GM12872 (cell line): ENCODE measurements at regions not wholly inside any gene's neighbourhood (a gene's known extent, or its start where the extent isn't known, plus 50 kb on each side); places are given as distances from the start of the nearest gene placed in this dataset.

ENCODE experiments used
- CTCF ChIP-seq: IDR thresholded peaks from 3 replicates; pipeline ENCODE4 v1.5.1; 2011; ENCODE audit warnings: low read depth, mild to moderate bottlenecking, low read length, moderate library complexity; ENCODE audit not compliant: insufficient read depth

- no peak for TF ChIP-seq CTCF
Observed at GRCh38 chr7:18212758-18213157, 185.1 kb upstream of the PRPS1L1 start.

- TF ChIP-seq CTCF, result no peak
Observed at GRCh38 chr7:18213652-18214051, 186.0 kb upstream of the PRPS1L1 start.

DNA sequence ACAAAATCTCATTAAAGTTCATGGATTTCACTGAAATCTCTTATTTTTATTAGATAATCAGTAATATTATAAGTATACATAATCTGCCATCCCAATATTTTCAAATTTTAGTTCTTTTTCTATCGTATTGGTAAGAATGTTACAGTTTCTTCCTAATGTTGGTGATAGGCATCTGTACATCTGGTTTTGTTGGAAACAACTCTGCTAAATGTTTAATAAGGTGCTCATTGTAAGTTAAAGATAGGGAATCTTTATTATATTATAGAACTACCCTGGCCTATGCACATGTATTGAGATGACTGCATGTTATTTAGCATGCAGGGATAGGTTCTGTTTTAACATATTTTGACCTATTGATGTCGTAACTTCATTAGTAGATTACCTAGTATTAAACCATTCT is 188.6 kb upstream of the PRPS1L1 start:
- TF ChIP-seq CTCF, result no peak

GRCh38 chr7:18221377-18222293 is 194.0 kb upstream of the PRPS1L1 start:
- no peak for TF ChIP-seq CTCF

GRCh38 chr7:18222636-18223035 is 195.0 kb upstream of the PRPS1L1 start:
- no peak for TF ChIP-seq CTCF

- TF ChIP-seq CTCF, result no peak
Observed at GRCh38 chr7:18224138-18224537, 196.5 kb upstream of the PRPS1L1 start.

- no peak for TF ChIP-seq CTCF
Observed at GRCh38 chr7:18225067-18225466, 197.4 kb upstream of the PRPS1L1 start.
